Right cardiac atrium (tissue), 5 donors: ENCODE measurements at regions not wholly inside any gene's neighbourhood (a gene's known extent, or its start where the extent isn't known, plus 50 kb on each side); places are given as distances from the start of the nearest gene placed in this dataset.
A peak's percentile ranks its signal among the peaks of the same experiment; 100 is the strongest.

Source experiments
- ATAC-seq, 2 donors: fragments of 200-7000 bp; cut with Tn5 transposase; one replicate each; pipeline versions ENCODE4 v1.8.0 to v1.9.1; 2020; ENCODE audit warnings: moderate library complexity in 2 of 2, mild to moderate bottlenecking in 1 of 2
- DNase-seq, 3 donors: peaks; one replicate each; pipeline ENCODE4 v3.0.0-alpha.2; 2020
- H3K27ac ChIP-seq: one replicate; pipeline ENCODE4 v1.5.1; 2013; ENCODE audit warnings: mild to moderate bottlenecking, low read length, control low read depth, moderate library complexity
- H3K27me3 ChIP-seq: one replicate; pipeline ENCODE4 v1.6.1; 2013; ENCODE audit not compliant: control insufficient read depth, insufficient read depth
- H3K4me1 ChIP-seq: one replicate; pipeline ENCODE4 v1.6.1; 2013; ENCODE audit warnings: low read length; ENCODE audit not compliant: control insufficient read depth, insufficient read depth
- H3K4me3 ChIP-seq: one replicate; pipeline ENCODE4 v1.5.1; 2013; ENCODE audit warnings: low read length, control low read depth
- H3K9me3 ChIP-seq: one replicate; pipeline ENCODE4 v1.6.1; 2013; ENCODE audit warnings: low read length; ENCODE audit not compliant: control insufficient read depth
- WGBS: extraction: QIAGEN DNeasy Blood & Tissue Kit; methylation state at CpG from one replicate; pipeline ENCODE4 v1.1.7; 2013; 5-methylcytosine and 5-hydroxymethylcytosine counted together
- intact Hi-C, 4 donors: fragments of 100-400 bp; cut with DNase I; formaldehyde crosslinking; loops; one replicate each; pipeline versions ENCODE4 v1.11.0 to v1.14.0; 2022 to 2023
- donor health status: healthy with polysubstance abuse.
- donor health status: DM: no; HTN: yes; CAD: no.
- donor health status: DM: no; HTN: no; CAD: no.
- donor health status: DM: no; HTN: yes; CAD: no; lungs with severe emphysema.
- donor health status: DM: yes; HTN: yes; CAD: no.

GRCh38 chr1:58089898-58090534 lies 456.5 kb downstream of the OMA1 start:
- Histone ChIP-seq H3K4me1 (no peaks in the 10 kb centered on the region), H3K9me3 (no peaks in the 10 kb centered on the region), H3K4me3 (no peak overlapping the region), H3K27ac (no peak overlapping the region), H3K27me3 (no peaks in the 10 kb centered on the region)
- 64% methylated on average over 10 of the region's 10 CpGs for WGBS
- ATAC-seq (no peak), DNase-seq (no peak)
- intact Hi-C loops = no loop called here

GRCh38 chr1:58084266-58084665 lies 462.3 kb downstream of the OMA1 start:
- ATAC-seq = no peak
- 67% methylated on average over 3 of the region's 3 CpGs for WGBS
- intact Hi-C loops = no loop called here

GRCh38 chr1:58082596-58082995 lies 463.9 kb downstream of the OMA1 start:
- ATAC-seq (no peak), DNase-seq (no peak)
- H3K4me3 ChIP-seq = no peak overlapping the region
- no peaks in the 10 kb centered on the region for H3K9me3 ChIP-seq
- intact Hi-C loops = no loop called here
- 70% methylated on average over 5 of the region's 5 CpGs for WGBS
- no peak overlapping the region for H3K27ac ChIP-seq
- peaks cover 2% of the 10 kb centered on the region for H3K27me3 ChIP-seq
- no peaks in the 10 kb centered on the region for H3K4me1 ChIP-seq

More at GRCh38 chr1:58084266-58084665, 462.3 kb downstream of the OMA1 start:
- Histone ChIP-seq H3K27ac (no peak overlapping the region), H3K27me3 (peaks cover 2% of the 10 kb centered on the region), H3K4me3 (no peak overlapping the region), H3K4me1 (no peaks in the 10 kb centered on the region), H3K9me3 (no peaks in the 10 kb centered on the region)
- no peak for DNase-seq

- no peaks in the 10 kb centered on the region for H3K9me3 ChIP-seq
- no peak overlapping the region for H3K27ac ChIP-seq
- H3K4me3 ChIP-seq = no peak overlapping the region
- DNase-seq = no peak
- H3K4me1 ChIP-seq = no peaks in the 10 kb centered on the region
- no peaks in the 10 kb centered on the region for H3K27me3 ChIP-seq
- 29% methylated on average over 2 of the region's 2 CpGs for WGBS
- intact Hi-C loops = no loop called here
- peak in 1 of 2 donors; percentile 51 for ATAC-seq
Observed at GRCh38 chr1:58076258-58076657, 470.3 kb downstream of the OMA1 start.

- Histone ChIP-seq H3K27me3 (no peaks in the 10 kb centered on the region), H3K4me3 (no peak overlapping the region), H3K4me1 (no peaks in the 10 kb centered on the region), H3K27ac (no peak overlapping the region), H3K9me3 (no peaks in the 10 kb centered on the region)
- no peak for DNase-seq
- ATAC-seq = peak; percentile 14 to 72
- 3% methylated on average over 1 of the region's 1 CpG for WGBS
- intact Hi-C loops = no loop called here
Observed at GRCh38 chr1:58075188-58075578, 471.3 kb downstream of the OMA1 start.

- Histone ChIP-seq H3K27ac (no peak overlapping the region), H3K9me3 (no peaks in the 10 kb centered on the region), H3K4me3 (no peak overlapping the region), H3K27me3 (no peaks in the 10 kb centered on the region), H3K4me1 (no peaks in the 10 kb centered on the region)
- ATAC-seq (no peak), DNase-seq (no peak)
- intact Hi-C loops = no loop called here
- 87% methylated on average over 4 of the region's 4 CpGs for WGBS
Observed at GRCh38 chr1:58072450-58072849, 474.1 kb downstream of the OMA1 start.

GRCh38 chr1:58067082-58067481 lies 479.4 kb downstream of the OMA1 start:
- no peaks in the 10 kb centered on the region for H3K9me3 ChIP-seq
- H3K4me1 ChIP-seq = no peaks in the 10 kb centered on the region
- no peak overlapping the region for H3K27ac ChIP-seq
- DNase-seq = no peak
- no peak for ATAC-seq
- H3K4me3 ChIP-seq = no peak overlapping the region
- H3K27me3 ChIP-seq = no peaks in the 10 kb centered on the region
- whole genome bisulfite sequencing = 47% methylated on average over 4 of the region's 4 CpGs
- intact Hi-C loops = no loop called here

- Histone ChIP-seq H3K4me3 (no peak overlapping the region), H3K9me3 (no peaks in the 10 kb centered on the region), H3K4me1 (no peaks in the 10 kb centered on the region), H3K27me3 (no peaks in the 10 kb centered on the region), H3K27ac (no peak overlapping the region)
- DNase-seq (no peak), ATAC-seq (no peak)
- intact Hi-C loops = no loop called here
- WGBS = 79% methylated on average over 6 of the region's 6 CpGs
Observed at GRCh38 chr1:58065520-58065919, 481.0 kb downstream of the OMA1 start.

GRCh38 chr1:58064166-58064565 lies 482.4 kb downstream of the OMA1 start:
- WGBS = 81% methylated on average over 8 of the region's 8 CpGs
- H3K27me3 ChIP-seq = no peaks in the 10 kb centered on the region
- ATAC-seq = no peak
- no peak for DNase-seq
- H3K4me3 ChIP-seq = no peak overlapping the region
- no peaks in the 10 kb centered on the region for H3K9me3 ChIP-seq
- intact Hi-C loops = no loop called here
- H3K27ac ChIP-seq = no peak overlapping the region
- no peaks in the 10 kb centered on the region for H3K4me1 ChIP-seq

GRCh38 chr1:58063095-58063494 lies 483.4 kb downstream of the OMA1 start:
- no peak for ATAC-seq
- intact Hi-C loops = no loop called here
- no peak for DNase-seq
- no peaks in the 10 kb centered on the region for H3K4me1 ChIP-seq
- 94% methylated on average over 4 of the region's 4 CpGs for WGBS
- H3K27ac ChIP-seq = no peak overlapping the region
- no peaks in the 10 kb centered on the region for H3K27me3 ChIP-seq
- H3K4me3 ChIP-seq = no peak overlapping the region
- no peaks in the 10 kb centered on the region for H3K9me3 ChIP-seq

GRCh38 chr1:58062635-58063034 lies 483.9 kb downstream of the OMA1 start:
- Histone ChIP-seq H3K9me3 (no peaks in the 10 kb centered on the region), H3K4me3 (no peak overlapping the region), H3K4me1 (no peaks in the 10 kb centered on the region), H3K27ac (no peak overlapping the region), H3K27me3 (no peaks in the 10 kb centered on the region)
- 87% methylated on average over 4 of the region's 4 CpGs for WGBS
- intact Hi-C loops = no loop called here
- no peak for DNase-seq
- ATAC-seq = no peak

- DNase-seq = peak in 2 of 3 donors; percentile 19 to 41
- no peak overlapping the region for H3K27ac ChIP-seq
- no peak overlapping the region for H3K4me3 ChIP-seq
- no peaks in the 10 kb centered on the region for H3K9me3 ChIP-seq
- H3K27me3 ChIP-seq = no peaks in the 10 kb centered on the region
- intact Hi-C loops = no loop called here
- no peak for ATAC-seq
- WGBS = 39% methylated on average over 9 of the region's 9 CpGs
- H3K4me1 ChIP-seq = no peaks in the 10 kb centered on the region
Observed at GRCh38 chr1:58060559-58061170, 485.9 kb downstream of the OMA1 start.
